PC-3 (cell line): ENCODE measurements at regions not wholly inside any gene's neighbourhood (a gene's known extent, or its start where the extent isn't known, plus 50 kb on each side); places are given as distances from the start of the nearest gene placed in this dataset.

Experiments
- CTCF ChIP-seq: fragments of 300-600 bp; sonication (generic); conservative IDR thresholded peaks from 2 replicates; pipeline ENCODE4 v1.5.1; 2017; ENCODE audit warnings: antibody characterized with exemption, low read depth, mild to moderate bottlenecking, low read length
- EZH2 ChIP-seq: fragments of 300-600 bp; sonication (generic); IDR thresholded peaks from one replicate; pipeline ENCODE4 v1.6.1; 2017; ENCODE audit warnings: antibody characterized with exemption, mild to moderate bottlenecking, low read length; ENCODE audit not compliant: unreplicated experiment

GRCh38 chr5:7018601-7019000 is 305.4 kb downstream of the TENT4A start:
- TF ChIP-seq EZH2 = no peak
- no peak for TF ChIP-seq CTCF
